HG02943 (cell line): ENCODE measurements at regions not wholly inside any gene's neighbourhood (a gene's known extent, or its start where the extent isn't known, plus 50 kb on each side); places are given as distances from the start of the nearest gene placed in this dataset.
"Not testable (repeated sequence)": the region's sequence is repeated elsewhere in the genome, so short reads cannot be mapped to it uniquely, and the experiment has no call there.

Experiments
- ATAC-seq: cut with Tn5 transposase; IDR thresholded peaks from one replicate; pipeline ENCODE4 v1.9.1; 2021; ENCODE audit warnings: mild to moderate bottlenecking, low read depth, moderate library complexity; ENCODE audit not compliant: unreplicated experiment

- no peak for ATAC-seq
Measured at GRCh38 chr16:60611844-60612243, 1424.4 kb downstream of the CDH8 start.

GRCh38 chr16:60608971-60609370 lies 1427.3 kb downstream of the CDH8 start:
- no peak for ATAC-seq

- ATAC-seq = not testable (repeated sequence)
Measured at GRCh38 chr16:60605652-60606051, 1430.6 kb downstream of the CDH8 start.

- no peak for ATAC-seq
Measured at GRCh38 chr16:60605176-60605575, 1431.1 kb downstream of the CDH8 start.

GRCh38 chr16:60586493-60586892 lies 1449.7 kb downstream of the CDH8 start:
- no peak for ATAC-seq

- no peak for ATAC-seq
Measured at GRCh38 chr16:60582528-60582927, 1453.7 kb downstream of the CDH8 start.

GRCh38 chr16:60566901-60567300 lies 1469.3 kb downstream of the CDH8 start:
- no peak for ATAC-seq

GRCh38 chr16:60564588-60564987 lies 1471.7 kb downstream of the CDH8 start:
- no peak for ATAC-seq

- ATAC-seq = no peak
Measured at GRCh38 chr16:60563166-60563565, 1473.1 kb downstream of the CDH8 start.

GRCh38 chr16:60558936-60559335 lies 1477.3 kb downstream of the CDH8 start:
- no peak for ATAC-seq

GRCh38 chr16:60553090-60553757 lies 1483.0 kb downstream of the CDH8 start:
- no peak for ATAC-seq

GRCh38 chr16:60541535-60541934 lies 1494.7 kb downstream of the CDH8 start:
- no peak for ATAC-seq

GRCh38 chr16:60510941-60511340 lies 1525.3 kb downstream of the CDH8 start:
- no peak for ATAC-seq

GRCh38 chr16:60510208-60510607 lies 1526.0 kb downstream of the CDH8 start:
- ATAC-seq = no peak

GRCh38 chr16:60491273-60491672 lies 1545.0 kb downstream of the CDH8 start:
- no peak for ATAC-seq

- ATAC-seq = no peak
Measured at GRCh38 chr16:60485872-60486489, 1550.3 kb downstream of the CDH8 start.

GRCh38 chr16:60484901-60485300 lies 1551.3 kb downstream of the CDH8 start:
- no peak for ATAC-seq

- no peak for ATAC-seq
Measured at GRCh38 chr16:60481591-60481990, 1554.6 kb downstream of the CDH8 start.

- no peak for ATAC-seq
Measured at GRCh38 chr16:60478810-60479209, 1557.4 kb downstream of the CDH8 start.

GRCh38 chr16:60463986-60464385 lies 1572.3 kb downstream of the CDH8 start:
- no peak for ATAC-seq

- ATAC-seq = no peak
Measured at GRCh38 chr16:60459463-60459862, 1576.8 kb downstream of the CDH8 start.

GRCh38 chr16:60458255-60458654 lies 1578.0 kb downstream of the CDH8 start:
- ATAC-seq = no peak
